ENCODE measurements at regions not wholly inside any gene's neighbourhood (a gene's known extent, or its start where the extent isn't known, plus 50 kb on each side); places are given as distances from the start of the nearest gene placed in this dataset.

GRCh38 chr6:100152201-100152600 is 158.2 kb upstream of the MCHR2 start:
- DNase-seq (ENCODE audit: low read depth in 1 of 2, low spot score in 1 of 2) = no peak
- TF ChIP-seq SPI1 (IDR thresholded peaks at IDR 0.05; ENCODE audit: borderline replicate concordance, low read depth) (no peak), GABPA (IDR thresholded peaks at IDR 0.05; ENCODE audit: low read depth) (no peak), REST (IDR thresholded peaks at IDR 0.05; ENCODE audit: insufficient replicate concordance, low read depth) (no peak), POLR2AphosphoS5 (IDR thresholded peaks at IDR 0.05; ENCODE audit: low read depth) (no peak), CTCF (IDR thresholded peaks at IDR 0.05; ENCODE audit: insufficient read depth, low read length) (no peak)
- Histone ChIP-seq H3K27ac (replicated peaks) (no peak overlapping the region), H3K27me3 (ENCODE audit: insufficient read depth, poor library complexity, severe bottlenecking) (peaks cover 2% of the 10 kb centered on the region), H3K4me3 (replicated peaks; ENCODE audit: insufficient read depth, low read length) (no peak overlapping the region)

GRCh38 chr6:100144991-100145390 is 151.0 kb upstream of the MCHR2 start:
- Histone ChIP-seq H3K27ac (replicated peaks) (no peak overlapping the region), H3K27me3 (ENCODE audit: insufficient read depth, poor library complexity, severe bottlenecking) (peaks cover 2% of the 10 kb centered on the region), H3K4me3 (replicated peaks; ENCODE audit: insufficient read depth, low read length) (no peak overlapping the region)
- DNase-seq (ENCODE audit: low read depth in 1 of 2, low spot score in 1 of 2) = no peak
- TF ChIP-seq GABPA (IDR thresholded peaks at IDR 0.05; ENCODE audit: low read depth) (no peak), POLR2AphosphoS5 (IDR thresholded peaks at IDR 0.05; ENCODE audit: low read depth) (no peak), REST (IDR thresholded peaks at IDR 0.05; ENCODE audit: insufficient replicate concordance, low read depth) (no peak), CTCF (IDR thresholded peaks at IDR 0.05; ENCODE audit: insufficient read depth, low read length) (no peak), SPI1 (IDR thresholded peaks at IDR 0.05; ENCODE audit: borderline replicate concordance, low read depth) (no peak)

- no peak overlapping the region for H3K27ac ChIP-seq (replicated peaks)
- H3K4me3 ChIP-seq (replicated peaks; ENCODE audit: insufficient read depth, low read length) = no peak overlapping the region
- no peaks in the 10 kb centered on the region for H3K27me3 ChIP-seq (ENCODE audit: insufficient read depth, poor library complexity, severe bottlenecking)
- no peak for TF ChIP-seq SPI1 (IDR thresholded peaks at IDR 0.05; ENCODE audit: borderline replicate concordance, low read depth)
- no peak for TF ChIP-seq POLR2AphosphoS5 (IDR thresholded peaks at IDR 0.05; ENCODE audit: low read depth)
- DNase-seq (ENCODE audit: low read depth in 1 of 2, low spot score in 1 of 2) = no peak
Measured at GRCh38 chr6:100138346-100139022, 144.5 kb upstream of the MCHR2 start.

- no peak for DNase-seq (ENCODE audit: low read depth in 1 of 2, low spot score in 1 of 2)
- no peak for TF ChIP-seq SPI1 (IDR thresholded peaks at IDR 0.05; ENCODE audit: borderline replicate concordance, low read depth)
- no peak for TF ChIP-seq POLR2AphosphoS5 (IDR thresholded peaks at IDR 0.05; ENCODE audit: low read depth)
- TF ChIP-seq CTCF (IDR thresholded peaks at IDR 0.05; ENCODE audit: insufficient read depth, low read length) = no peak
- no peak for TF ChIP-seq REST (IDR thresholded peaks at IDR 0.05; ENCODE audit: insufficient replicate concordance, low read depth)
- no peak for TF ChIP-seq GABPA (IDR thresholded peaks at IDR 0.05; ENCODE audit: low read depth)
- no peak overlapping the region for H3K27ac ChIP-seq (replicated peaks)
- H3K27me3 ChIP-seq (ENCODE audit: insufficient read depth, poor library complexity, severe bottlenecking) = no peaks in the 10 kb centered on the region
- H3K4me3 ChIP-seq (replicated peaks; ENCODE audit: insufficient read depth, low read length) = no peak overlapping the region
Measured at GRCh38 chr6:100137759-100138158, 143.7 kb upstream of the MCHR2 start.

Measured in HL-60 (cell line).